ENCODE measurements at regions not wholly inside any gene's neighbourhood (a gene's known extent, or its start where the extent isn't known, plus 50 kb on each side); places are given as distances from the start of the nearest gene placed in this dataset.

DNA sequence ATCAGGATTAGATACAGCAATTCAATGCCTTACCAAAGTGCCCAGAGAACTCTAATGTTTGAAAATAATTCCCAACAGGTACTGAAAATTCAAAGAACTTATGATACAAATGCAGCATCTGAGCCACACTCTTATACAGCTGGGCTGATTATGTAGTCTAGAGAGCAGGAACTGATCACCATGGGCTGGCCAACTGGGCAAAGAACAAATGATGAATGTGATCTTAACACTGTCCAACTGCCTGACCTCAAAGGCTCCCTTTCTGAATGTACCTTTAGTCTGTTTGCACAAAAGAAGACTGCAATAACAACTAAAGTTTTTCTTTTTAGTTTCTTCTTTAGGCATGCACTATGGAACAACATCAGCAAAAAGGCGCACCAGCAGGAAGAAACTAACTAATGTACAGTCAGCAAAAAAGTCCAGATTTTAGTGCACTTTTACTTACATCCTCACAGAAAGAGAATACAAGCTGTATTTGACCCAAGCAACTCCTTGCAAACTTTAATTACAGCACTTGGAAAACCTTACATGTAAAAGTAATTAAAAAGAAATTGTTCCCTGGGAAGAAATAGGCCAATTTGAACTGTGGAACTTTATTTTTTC is 1095.1 kb downstream of the IGSF11 start:
- H3K4me3 ChIP-seq = no peak overlapping the region
- H3K27ac ChIP-seq = no peak overlapping the region
- TF ChIP-seq, protein P1, sequence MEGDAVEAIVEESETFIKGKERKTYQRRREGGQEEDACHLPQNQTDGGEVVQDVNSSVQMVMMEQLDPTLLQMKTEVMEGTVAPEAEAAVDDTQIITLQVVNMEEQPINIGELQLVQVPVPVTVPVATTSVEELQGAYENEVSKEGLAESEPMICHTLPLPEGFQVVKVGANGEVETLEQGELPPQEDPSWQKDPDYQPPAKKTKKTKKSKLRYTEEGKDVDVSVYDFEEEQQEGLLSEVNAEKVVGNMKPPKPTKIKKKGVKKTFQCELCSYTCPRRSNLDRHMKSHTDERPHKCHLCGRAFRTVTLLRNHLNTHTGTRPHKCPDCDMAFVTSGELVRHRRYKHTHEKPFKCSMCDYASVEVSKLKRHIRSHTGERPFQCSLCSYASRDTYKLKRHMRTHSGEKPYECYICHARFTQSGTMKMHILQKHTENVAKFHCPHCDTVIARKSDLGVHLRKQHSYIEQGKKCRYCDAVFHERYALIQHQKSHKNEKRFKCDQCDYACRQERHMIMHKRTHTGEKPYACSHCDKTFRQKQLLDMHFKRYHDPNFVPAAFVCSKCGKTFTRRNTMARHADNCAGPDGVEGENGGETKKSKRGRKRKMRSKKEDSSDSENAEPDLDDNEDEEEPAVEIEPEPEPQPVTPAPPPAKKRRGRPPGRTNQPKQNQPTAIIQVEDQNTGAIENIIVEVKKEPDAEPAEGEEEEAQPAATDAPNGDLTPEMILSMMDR (IDR thresholded peaks at IDR 0.05) = no peak
- no peak for TF ChIP-seq POLR2A (IDR thresholded peaks at IDR 0.05)
- no peak for TF ChIP-seq POLR2AphosphoS5 (IDR thresholded peaks at IDR 0.05)
- no peak for DNase-seq (ENCODE audit: low spot score)
- H3K9me3 ChIP-seq = no peaks in the 10 kb centered on the region
- intact Hi-C loops (cut with DNase I) = no loop called here
- H3K36me3 ChIP-seq = no peaks in the 10 kb centered on the region
- no peaks in the 10 kb centered on the region for H3K27me3 ChIP-seq (replicated peaks; ENCODE audit: insufficient read depth)
- no peaks in the 10 kb centered on the region for H3K4me1 ChIP-seq (replicated peaks)
- 89% methylated on average over 1 of the region's 1 CpG for whole genome bisulfite sequencing

DNA sequence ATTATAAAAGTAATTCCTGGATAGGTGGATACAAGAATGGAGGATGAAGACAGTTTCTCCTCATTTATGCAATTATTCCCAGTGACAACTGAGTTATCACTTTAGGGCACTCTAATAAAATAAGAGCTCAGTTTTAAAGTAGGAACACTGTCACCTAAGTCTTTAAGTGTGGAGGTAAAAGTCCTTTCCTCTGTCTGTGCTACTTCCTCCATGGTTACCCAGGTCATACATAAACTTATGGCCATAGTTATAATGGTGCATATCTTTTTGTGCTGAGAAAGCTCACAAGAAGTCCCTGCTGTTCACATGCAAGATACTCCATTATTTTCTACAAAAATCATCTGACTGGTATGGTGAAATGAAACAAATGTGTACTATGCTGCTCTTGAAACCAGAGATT is 1093.6 kb downstream of the IGSF11 start:
- H3K9me3 ChIP-seq = no peaks in the 10 kb centered on the region
- no peak for TF ChIP-seq POLR2A (IDR thresholded peaks at IDR 0.05)
- TF ChIP-seq POLR2AphosphoS5 (IDR thresholded peaks at IDR 0.05) = no peak
- TF ChIP-seq, protein P1 (IDR thresholded peaks at IDR 0.05) = no peak

DNA sequence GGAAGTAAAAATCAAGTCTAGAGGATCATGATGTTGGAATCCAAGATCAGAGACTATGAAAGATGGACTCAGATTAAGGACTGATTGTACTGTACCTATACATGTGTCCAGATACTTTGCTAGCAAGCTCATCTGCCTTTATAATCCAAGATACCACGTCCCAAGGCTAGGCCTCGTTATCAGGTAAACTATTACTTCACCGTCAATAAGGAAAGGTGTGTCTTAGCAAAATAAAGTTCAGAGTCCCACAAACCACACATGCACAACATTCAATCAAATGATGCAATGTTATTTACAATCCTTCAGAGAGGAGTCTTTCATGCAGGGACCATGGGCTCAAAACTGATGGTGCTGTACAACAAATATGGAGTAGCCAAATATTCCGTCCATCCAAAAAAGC is 1092.9 kb downstream of the IGSF11 start:
- intact Hi-C loops (cut with DNase I) = no loop called here
- 89% methylated on average over 4 of the region's 4 CpGs for WGBS
- DNase-seq (ENCODE audit: low spot score) = no peak
- Histone ChIP-seq H3K27ac (no peak overlapping the region), H3K27me3 (replicated peaks; ENCODE audit: insufficient read depth) (no peaks in the 10 kb centered on the region), H3K9me3 (no peaks in the 10 kb centered on the region), H3K4me1 (replicated peaks) (no peaks in the 10 kb centered on the region), H3K36me3 (no peaks in the 10 kb centered on the region), H3K4me3 (no peak overlapping the region)
- TF ChIP-seq POLR2A (IDR thresholded peaks at IDR 0.05) (no peak), POLR2AphosphoS5 (IDR thresholded peaks at IDR 0.05) (no peak)
- TF ChIP-seq, protein P1 (IDR thresholded peaks at IDR 0.05) = no peak

More for the DNA sequence above, 1093.6 kb downstream of the IGSF11 start:
- Histone ChIP-seq H3K27ac (no peak overlapping the region), H3K4me3 (no peak overlapping the region), H3K36me3 (no peaks in the 10 kb centered on the region), H3K4me1 (replicated peaks) (no peaks in the 10 kb centered on the region), H3K27me3 (replicated peaks; ENCODE audit: insufficient read depth) (no peaks in the 10 kb centered on the region)
- intact Hi-C loops (cut with DNase I) = no loop called here
- no peak for DNase-seq (ENCODE audit: low spot score)

DNA sequence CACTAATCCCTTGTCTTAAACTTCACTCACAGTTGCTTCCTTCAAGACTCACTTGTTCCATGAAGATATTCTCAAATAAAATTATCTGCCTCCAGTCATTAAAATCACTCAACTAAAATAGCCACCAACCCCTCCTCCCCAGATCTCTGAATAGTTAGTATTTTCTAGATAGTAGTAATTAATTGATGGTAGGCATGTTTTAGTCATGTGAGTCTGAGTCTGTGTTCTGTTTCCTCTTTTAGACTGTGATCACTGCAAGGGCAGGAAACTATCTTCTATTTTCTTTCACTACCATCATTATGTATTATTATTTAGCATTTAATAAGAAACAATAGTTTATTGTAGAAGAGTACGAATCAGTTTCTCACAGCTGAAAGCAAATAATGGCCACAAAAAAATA is 1080.5 kb downstream of the IGSF11 start:
- Histone ChIP-seq H3K4me1 (replicated peaks) (no peaks in the 10 kb centered on the region), H3K36me3 (no peaks in the 10 kb centered on the region), H3K27ac (no peak overlapping the region), H3K27me3 (replicated peaks; ENCODE audit: insufficient read depth) (no peaks in the 10 kb centered on the region), H3K9me3 (no peaks in the 10 kb centered on the region), H3K4me3 (no peak overlapping the region)
- intact Hi-C loops (cut with DNase I) = no loop called here
- TF ChIP-seq POLR2AphosphoS5 (IDR thresholded peaks at IDR 0.05) (no peak), POLR2A (IDR thresholded peaks at IDR 0.05) (no peak)
- TF ChIP-seq, protein P1 (IDR thresholded peaks at IDR 0.05) = no peak
- WGBS = 85% methylated on average over 1 of the region's 1 CpG
- DNase-seq (ENCODE audit: low spot score) = no peak

DNA sequence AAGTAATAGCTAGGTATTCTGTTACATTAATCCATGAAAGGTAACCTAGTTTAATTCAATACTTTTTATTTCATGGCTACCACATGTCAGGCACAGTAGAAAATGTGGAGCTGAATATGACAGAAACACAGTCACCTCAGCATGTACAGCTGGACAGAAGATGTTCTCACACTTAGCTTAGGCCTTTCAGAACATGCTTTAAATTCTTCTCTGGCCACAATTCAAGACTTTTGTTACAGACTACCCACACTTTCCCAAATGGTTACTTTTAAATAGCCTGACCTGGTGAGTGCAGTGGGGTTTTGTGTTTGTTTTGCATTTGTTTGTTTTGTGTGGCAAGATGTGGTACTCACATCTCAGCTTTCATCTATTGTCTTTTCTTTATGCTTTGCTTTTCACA is 1079.5 kb downstream of the IGSF11 start:
- no peak overlapping the region for H3K4me3 ChIP-seq
- TF ChIP-seq, protein P1 (IDR thresholded peaks at IDR 0.05) = no peak
- TF ChIP-seq POLR2AphosphoS5 (IDR thresholded peaks at IDR 0.05) = no peak
- no peak for TF ChIP-seq POLR2A (IDR thresholded peaks at IDR 0.05)
- no peak for DNase-seq (ENCODE audit: low spot score)
- no peaks in the 10 kb centered on the region for H3K36me3 ChIP-seq
- intact Hi-C loops (cut with DNase I) = no loop called here
- H3K4me1 ChIP-seq (replicated peaks) = no peaks in the 10 kb centered on the region
- H3K27ac ChIP-seq = no peak overlapping the region
- H3K9me3 ChIP-seq = no peaks in the 10 kb centered on the region
- no peaks in the 10 kb centered on the region for H3K27me3 ChIP-seq (replicated peaks; ENCODE audit: insufficient read depth)

Data from prostate gland (tissue), 2 donors.